ENCODE measurements at regions not wholly inside any gene's neighbourhood (a gene's known extent, or its start where the extent isn't known, plus 50 kb on each side); places are given as distances from the start of the nearest gene placed in this dataset.

GRCh38 chr5:24280215-24280614 lies 364.6 kb downstream of the CDH10 start:
- Histone ChIP-seq H3K36me3 (ENCODE audit: control insufficient read depth, insufficient read depth, low read length) (no peaks in the 10 kb centered on the region), H4K20me1 (ENCODE audit: control insufficient read depth, extremely low read depth, insufficient read depth, low read length) (no peaks in the 10 kb centered on the region), H3K4me3 (replicated peaks in 1 of 4; ENCODE audit: control extremely low read depth in 1 of 4, insufficient read depth in 1 of 4, low read depth in 3 of 4, low read length in 4 of 4) (no peak overlapping the region), H3K79me2 (ENCODE audit: control insufficient read depth, insufficient read depth, low read length) (no peaks in the 10 kb centered on the region), H3K9me3 (ENCODE audit: control insufficient read depth, insufficient read depth, low read depth, low read length) (no peaks in the 10 kb centered on the region), H3K9ac (ENCODE audit: insufficient read depth, low read length) (no peak overlapping the region), H3K4me2 (ENCODE audit: extremely low read depth, insufficient read depth, low read length) (no peak overlapping the region), H3K4me1 (ENCODE audit: control insufficient read depth, extremely low read depth, insufficient read depth, low read length) (no peaks in the 10 kb centered on the region), H3K27ac (ENCODE audit: insufficient read depth, low read length) (no peak overlapping the region), H2AFZ (ENCODE audit: low read length) (no peak overlapping the region), H3K27me3 (ENCODE audit: control insufficient read depth, insufficient read depth, low read length) (no peaks in the 10 kb centered on the region)
- TF ChIP-seq EZH2 (IDR thresholded peaks at IDR 0.05; ENCODE audit: low read length, missing control alignments) (no peak), CTCF (conservative IDR thresholded peaks at IDR 0.05 in 1 of 2, IDR thresholded peaks at IDR 0.05 in 1 of 2; ENCODE audit: low read depth in 1 of 2, low read length in 2 of 2) (no peak)
- no peak for DNase-seq (ENCODE audit: low read depth in 2 of 2)

GRCh38 chr5:24281818-24282217 lies 363.0 kb downstream of the CDH10 start:
- Histone ChIP-seq H3K4me3 (replicated peaks in 1 of 4; ENCODE audit: control extremely low read depth in 1 of 4, insufficient read depth in 1 of 4, low read depth in 3 of 4, low read length in 4 of 4) (no peak overlapping the region), H3K36me3 (ENCODE audit: control insufficient read depth, insufficient read depth, low read length) (no peaks in the 10 kb centered on the region), H3K9ac (ENCODE audit: insufficient read depth, low read length) (no peak overlapping the region), H4K20me1 (ENCODE audit: control insufficient read depth, extremely low read depth, insufficient read depth, low read length) (no peaks in the 10 kb centered on the region), H3K4me2 (ENCODE audit: extremely low read depth, insufficient read depth, low read length) (no peak overlapping the region), H3K4me1 (ENCODE audit: control insufficient read depth, extremely low read depth, insufficient read depth, low read length) (no peaks in the 10 kb centered on the region), H3K27ac (ENCODE audit: insufficient read depth, low read length) (no peak overlapping the region), H3K9me3 (ENCODE audit: control insufficient read depth, insufficient read depth, low read depth, low read length) (no peaks in the 10 kb centered on the region), H2AFZ (ENCODE audit: low read length) (no peak overlapping the region), H3K27me3 (ENCODE audit: control insufficient read depth, insufficient read depth, low read length) (no peaks in the 10 kb centered on the region), H3K79me2 (ENCODE audit: control insufficient read depth, insufficient read depth, low read length) (no peaks in the 10 kb centered on the region)
- DNase-seq (ENCODE audit: low read depth in 2 of 2) = no peak
- no peak for TF ChIP-seq EZH2 (IDR thresholded peaks at IDR 0.05; ENCODE audit: low read length, missing control alignments)
- no peak for TF ChIP-seq CTCF (conservative IDR thresholded peaks at IDR 0.05 in 1 of 2, IDR thresholded peaks at IDR 0.05 in 1 of 2; ENCODE audit: low read depth in 1 of 2, low read length in 2 of 2)

GRCh38 chr5:24289582-24290335 lies 355.0 kb downstream of the CDH10 start:
- H4K20me1 ChIP-seq (ENCODE audit: control insufficient read depth, extremely low read depth, insufficient read depth, low read length) = no peaks in the 10 kb centered on the region
- H3K36me3 ChIP-seq (ENCODE audit: control insufficient read depth, insufficient read depth, low read length) = no peaks in the 10 kb centered on the region
- no peak for TF ChIP-seq EZH2 (IDR thresholded peaks at IDR 0.05; ENCODE audit: low read length, missing control alignments)
- no peak for TF ChIP-seq CTCF (conservative IDR thresholded peaks at IDR 0.05 in 1 of 2, IDR thresholded peaks at IDR 0.05 in 1 of 2; ENCODE audit: low read depth in 1 of 2, low read length in 2 of 2)
- no peaks in the 10 kb centered on the region for H3K79me2 ChIP-seq (ENCODE audit: control insufficient read depth, insufficient read depth, low read length)
- H3K4me2 ChIP-seq (ENCODE audit: extremely low read depth, insufficient read depth, low read length) = no peak overlapping the region
- H2AFZ ChIP-seq (ENCODE audit: low read length) = no peak overlapping the region
- no peaks in the 10 kb centered on the region for H3K27me3 ChIP-seq (ENCODE audit: control insufficient read depth, insufficient read depth, low read length)
- no peak for DNase-seq (ENCODE audit: low read depth in 2 of 2)
- no peaks in the 10 kb centered on the region for H3K9me3 ChIP-seq (ENCODE audit: control insufficient read depth, insufficient read depth, low read depth, low read length)
- H3K9ac ChIP-seq (ENCODE audit: insufficient read depth, low read length) = no peak overlapping the region
- no peak overlapping the region for H3K27ac ChIP-seq (ENCODE audit: insufficient read depth, low read length)
- H3K4me1 ChIP-seq (ENCODE audit: control insufficient read depth, extremely low read depth, insufficient read depth, low read length) = no peaks in the 10 kb centered on the region
- no peak overlapping the region for H3K4me3 ChIP-seq (replicated peaks in 1 of 4; ENCODE audit: control extremely low read depth in 1 of 4, insufficient read depth in 1 of 4, low read depth in 3 of 4, low read length in 4 of 4)

Data from fibroblast of lung (primary cell).